Panc1 (cell line): ENCODE measurements at regions not wholly inside any gene's neighbourhood (a gene's known extent, or its start where the extent isn't known, plus 50 kb on each side); places are given as distances from the start of the nearest gene placed in this dataset.

Source experiments
- ATAC-seq: fragments of 200-7000 bp; cut with Tn5 transposase; 2 replicates; pipeline ENCODE4 v1.9.1; 2020; ENCODE audit warnings: mild to moderate bottlenecking, moderate library complexity
- BruUV-seq: library from RNA; stranded (reverse); fragments of 400-500 nt; replicated peaks from 2 replicates; lab custom pipeline; 2021; lab: Mats Ljungman, UMichigan
- CTCF ChIA-PET: fragments of 300-600 bp; sonication (Branson Sonifier 250); formaldehyde crosslinking; loops from one replicate; lab custom pipeline; 2022; ENCODE audit warnings: antibody characterized with exemption; lab: Charles Lee
- POLR2A ChIA-PET: fragments of 300-600 bp; sonication (Branson Sonifier 250); formaldehyde crosslinking; loops from one replicate; lab custom pipeline; 2022; ENCODE audit warnings: antibody characterized with exemption; lab: Charles Lee
- DNase-seq: peaks from one replicate; pipeline ENCODE4 v3.0.0-alpha.2; 2010; ENCODE audit warnings: low read depth, low spot score
- H3K27ac ChIP-seq: 2 replicates; pipeline ENCODE4 v1.5.1; 2011; ENCODE audit warnings: mild to moderate bottlenecking, low read length, inconsistent platforms
- H3K27me3 ChIP-seq: fragments of 200-500 bp; sonication (Bioruptor generic); 2 replicates; pipeline ENCODE4 v1.6.0; 2014; ENCODE audit warnings: low read length, inconsistent platforms; ENCODE audit not compliant: control insufficient read depth, insufficient read depth
- H3K36me3 ChIP-seq: fragments of 200-500 bp; sonication (Bioruptor generic); 2 replicates; pipeline ENCODE4 v1.5.1; 2014; ENCODE audit warnings: inconsistent platforms, mild to moderate bottlenecking, low read length, moderate library complexity; ENCODE audit not compliant: control insufficient read depth, insufficient read depth
- H3K4me1 ChIP-seq: 2 replicates; pipeline ENCODE4 v1.5.1; 2011; ENCODE audit warnings: inconsistent platforms, mild to moderate bottlenecking, low read length, moderate library complexity; ENCODE audit not compliant: control insufficient read depth, insufficient read depth
- H3K4me3 ChIP-seq, 2 experiments: 2 replicates each; pipeline ENCODE4 v1.5.1; 2011 to 2012; ENCODE audit warnings: low read depth in 2 of 2, low read length in 2 of 2, mild to moderate bottlenecking in 2 of 2, inconsistent platforms in 1 of 2, moderate library complexity in 1 of 2
- H3K9me3 ChIP-seq: fragments of 200-500 bp; sonication (Bioruptor generic); 2 replicates; pipeline ENCODE4 v1.5.1; 2014; ENCODE audit warnings: low read depth, mild to moderate bottlenecking, inconsistent platforms, low read length, moderate library complexity; ENCODE audit not compliant: control insufficient read depth, insufficient read depth
- TCF7L2 ChIP-seq: IDR thresholded peaks from 2 replicates; pipeline ENCODE4 v1.6.1; 2011; ENCODE audit warnings: mild to moderate bottlenecking, low read depth, low read length, inconsistent platforms
- in situ Hi-C: cut with HindIII; loops from 2 replicates; pipeline ENCODE4 v1.10.0; 2016; ENCODE audit warnings: low sequenced_read_pairs, low pct_unique_long_range_greater_than_20kb
- intact Hi-C: fragments of 100-400 bp; cut with micrococcal nuclease; formaldehyde crosslinking; loops from one replicate; pipeline ENCODE4 v1.10.0; 2022; ENCODE audit not compliant: unreplicated experiment
- TF ChIP-seq, protein P1 (sequence below): fragments of 450-650 bp; IDR thresholded peaks from 2 replicates; pipeline ENCODE4 v1.5.1; 2017; ENCODE audit warnings: mild to moderate bottlenecking
- TF ChIP-seq, protein P2 (sequence below), 2 experiments: IDR thresholded peaks; 2 replicates each; pipeline ENCODE4 v1.6.1; 2011 to 2012; ENCODE audit warnings: low read depth in 2 of 2, control low read depth in 1 of 2, low read length in 1 of 2, mild to moderate bottlenecking in 1 of 2, moderate library complexity in 1 of 2; ENCODE audit not compliant: insufficient read depth in 1 of 2

GRCh38 chr2:45169339-45170190, 160.3 kb upstream of the SIX2 start:
- ATAC-seq (peak; percentile 73), DNase-seq (no peak)
- in situ Hi-C loops (no loop called here), intact Hi-C loops (no loop called here)
- TF ChIP-seq, protein P1, sequence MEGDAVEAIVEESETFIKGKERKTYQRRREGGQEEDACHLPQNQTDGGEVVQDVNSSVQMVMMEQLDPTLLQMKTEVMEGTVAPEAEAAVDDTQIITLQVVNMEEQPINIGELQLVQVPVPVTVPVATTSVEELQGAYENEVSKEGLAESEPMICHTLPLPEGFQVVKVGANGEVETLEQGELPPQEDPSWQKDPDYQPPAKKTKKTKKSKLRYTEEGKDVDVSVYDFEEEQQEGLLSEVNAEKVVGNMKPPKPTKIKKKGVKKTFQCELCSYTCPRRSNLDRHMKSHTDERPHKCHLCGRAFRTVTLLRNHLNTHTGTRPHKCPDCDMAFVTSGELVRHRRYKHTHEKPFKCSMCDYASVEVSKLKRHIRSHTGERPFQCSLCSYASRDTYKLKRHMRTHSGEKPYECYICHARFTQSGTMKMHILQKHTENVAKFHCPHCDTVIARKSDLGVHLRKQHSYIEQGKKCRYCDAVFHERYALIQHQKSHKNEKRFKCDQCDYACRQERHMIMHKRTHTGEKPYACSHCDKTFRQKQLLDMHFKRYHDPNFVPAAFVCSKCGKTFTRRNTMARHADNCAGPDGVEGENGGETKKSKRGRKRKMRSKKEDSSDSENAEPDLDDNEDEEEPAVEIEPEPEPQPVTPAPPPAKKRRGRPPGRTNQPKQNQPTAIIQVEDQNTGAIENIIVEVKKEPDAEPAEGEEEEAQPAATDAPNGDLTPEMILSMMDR: peak; percentile 39
- no peak for TF ChIP-seq TCF7L2
- Histone ChIP-seq H3K27ac (no peak overlapping the region), H3K36me3 (no peaks in the 10 kb centered on the region), H3K9me3 (no peaks in the 10 kb centered on the region), H3K4me3 (peak overlapping the region; percentile 42 to 50), H3K4me1 (0 out of 2 replicates have a peak, but pooled peaks cover 2% of the 10 kb centered on the region), H3K27me3 (peaks cover 36% of the 10 kb centered on the region)
- CTCF ChIA-PET: no interaction called here
- POLR2A ChIA-PET: no interaction called here
- no TSS peak for BruUV-seq

GRCh38 chr2:45168711-45169338, 159.6 kb upstream of the SIX2 start:
- Histone ChIP-seq H3K36me3 (no peaks in the 10 kb centered on the region), H3K9me3 (no peaks in the 10 kb centered on the region)
- no peak for DNase-seq

More at GRCh38 chr2:45168711-45169338, 159.6 kb upstream of the SIX2 start:
- BruUV-seq: no TSS peak
- Histone ChIP-seq H3K27me3 (peaks cover 36% of the 10 kb centered on the region), H3K4me1 (0 out of 2 replicates have a peak, but pooled peaks cover 2% of the 10 kb centered on the region), H3K4me3 (peak overlapping the region; percentile 42 to 50), H3K27ac (no peak overlapping the region)
- ChIA-PET POLR2A (no interaction called here), CTCF (no interaction called here)
- TF ChIP-seq, protein P2, sequence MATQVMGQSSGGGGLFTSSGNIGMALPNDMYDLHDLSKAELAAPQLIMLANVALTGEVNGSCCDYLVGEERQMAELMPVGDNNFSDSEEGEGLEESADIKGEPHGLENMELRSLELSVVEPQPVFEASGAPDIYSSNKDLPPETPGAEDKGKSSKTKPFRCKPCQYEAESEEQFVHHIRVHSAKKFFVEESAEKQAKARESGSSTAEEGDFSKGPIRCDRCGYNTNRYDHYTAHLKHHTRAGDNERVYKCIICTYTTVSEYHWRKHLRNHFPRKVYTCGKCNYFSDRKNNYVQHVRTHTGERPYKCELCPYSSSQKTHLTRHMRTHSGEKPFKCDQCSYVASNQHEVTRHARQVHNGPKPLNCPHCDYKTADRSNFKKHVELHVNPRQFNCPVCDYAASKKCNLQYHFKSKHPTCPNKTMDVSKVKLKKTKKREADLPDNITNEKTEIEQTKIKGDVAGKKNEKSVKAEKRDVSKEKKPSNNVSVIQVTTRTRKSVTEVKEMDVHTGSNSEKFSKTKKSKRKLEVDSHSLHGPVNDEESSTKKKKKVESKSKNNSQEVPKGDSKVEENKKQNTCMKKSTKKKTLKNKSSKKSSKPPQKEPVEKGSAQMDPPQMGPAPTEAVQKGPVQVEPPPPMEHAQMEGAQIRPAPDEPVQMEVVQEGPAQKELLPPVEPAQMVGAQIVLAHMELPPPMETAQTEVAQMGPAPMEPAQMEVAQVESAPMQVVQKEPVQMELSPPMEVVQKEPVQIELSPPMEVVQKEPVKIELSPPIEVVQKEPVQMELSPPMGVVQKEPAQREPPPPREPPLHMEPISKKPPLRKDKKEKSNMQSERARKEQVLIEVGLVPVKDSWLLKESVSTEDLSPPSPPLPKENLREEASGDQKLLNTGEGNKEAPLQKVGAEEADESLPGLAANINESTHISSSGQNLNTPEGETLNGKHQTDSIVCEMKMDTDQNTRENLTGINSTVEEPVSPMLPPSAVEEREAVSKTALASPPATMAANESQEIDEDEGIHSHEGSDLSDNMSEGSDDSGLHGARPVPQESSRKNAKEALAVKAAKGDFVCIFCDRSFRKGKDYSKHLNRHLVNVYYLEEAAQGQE (IDR thresholded peaks at IDR 0.05; ENCODE audit: insufficient read depth in 1 of 2, low read depth in 2 of 2, low read length in 1 of 2): no peak
- TF ChIP-seq, protein P1: no peak
- intact Hi-C loops: no loop called here
- peak; percentile 53 for ATAC-seq
- in situ Hi-C loops: no loop called here
